Hepatocyte (in vitro differentiated cells): ENCODE measurements at regions not wholly inside any gene's neighbourhood (a gene's known extent, or its start where the extent isn't known, plus 50 kb on each side); places are given as distances from the start of the nearest gene placed in this dataset.

Experiments used
- DNase-seq: peaks from one replicate; pipeline ENCODE4 v3.0.0-alpha.2; 2016; ENCODE audit warnings: low spot score
- H2AFZ ChIP-seq: fragments of 200-600 bp; sonication (generic); 2 replicates; pipeline ENCODE4 v1.6.0; 2016; ENCODE audit warnings: antibody characterized with exemption, mild to moderate bottlenecking
- H3K27ac ChIP-seq: fragments of 200-600 bp; sonication (generic); 2 replicates; pipeline ENCODE4 v1.5.1; 2016; ENCODE audit warnings: mild to moderate bottlenecking
- H3K27me3 ChIP-seq: fragments of 200-600 bp; sonication (generic); 2 replicates; pipeline ENCODE4 v1.6.1; 2016
- H3K36me3 ChIP-seq: fragments of 200-600 bp; sonication (generic); replicated peaks from 2 replicates; pipeline ENCODE4 v1.5.1; 2016; ENCODE audit warnings: low read depth; ENCODE audit not compliant: insufficient read depth
- H3K4me1 ChIP-seq: fragments of 200-600 bp; sonication (generic); 2 replicates; pipeline ENCODE4 v1.5.1; 2016; ENCODE audit warnings: mild to moderate bottlenecking, moderate library complexity; ENCODE audit not compliant: insufficient read depth
- H3K4me2 ChIP-seq: fragments of 200-600 bp; sonication (generic); 2 replicates; pipeline ENCODE4 v1.6.0; 2016
- H3K4me3 ChIP-seq: fragments of 200-600 bp; sonication (generic); 2 replicates; pipeline ENCODE4 v1.5.1; 2016; ENCODE audit warnings: mild to moderate bottlenecking
- H3K79me2 ChIP-seq: fragments of 200-600 bp; sonication (generic); 2 replicates; pipeline ENCODE4 v1.6.0; 2017; ENCODE audit warnings: mild to moderate bottlenecking
- H3K9me2 ChIP-seq: fragments of 200-600 bp; sonication (generic); replicated peaks from 2 replicates; pipeline ENCODE4 v1.6.0; 2017; ENCODE audit warnings: mild to moderate bottlenecking; ENCODE audit not compliant: insufficient read depth
- H3K9me3 ChIP-seq: fragments of 200-600 bp; sonication (generic); 2 replicates; pipeline ENCODE4 v1.5.1; 2016; ENCODE audit warnings: low read depth, mild to moderate bottlenecking
- H4K20me1 ChIP-seq: fragments of 200-600 bp; sonication (generic); 2 replicates; pipeline ENCODE4 v1.6.0; 2016; ENCODE audit warnings: mild to moderate bottlenecking; ENCODE audit not compliant: insufficient read depth, poor library complexity, severe bottlenecking
- EZH2 ChIP-seq: fragments of 200-600 bp; sonication (generic); IDR thresholded peaks from 2 replicates; pipeline ENCODE4 v1.6.1; 2016; ENCODE audit warnings: antibody characterized with exemption, mild to moderate bottlenecking, borderline replicate concordance
- EZH2phosphoT487 ChIP-seq: fragments of 200-600 bp; sonication (generic); IDR thresholded peaks from one replicate; pipeline ENCODE4 v1.6.1; 2018; ENCODE audit warnings: antibody characterized with exemption, mild to moderate bottlenecking, low read depth, moderate library complexity; ENCODE audit not compliant: unreplicated experiment, severe bottlenecking
- WGBS: methylation state at CpG from one replicate; pipeline ENCODE4 v1.1.6; 2016; ENCODE audit warnings: low lambda C conversion rate; ENCODE audit errors: missing lambda C conversion rate; 5-methylcytosine and 5-hydroxymethylcytosine counted together
- TF ChIP-seq, protein P1 (sequence below): fragments of 200-600 bp; sonication (generic); IDR thresholded peaks from 2 replicates; pipeline ENCODE4 v1.5.1; 2016; ENCODE audit warnings: antibody characterized with exemption, mild to moderate bottlenecking; ENCODE audit not compliant: poor library complexity

DNA sequence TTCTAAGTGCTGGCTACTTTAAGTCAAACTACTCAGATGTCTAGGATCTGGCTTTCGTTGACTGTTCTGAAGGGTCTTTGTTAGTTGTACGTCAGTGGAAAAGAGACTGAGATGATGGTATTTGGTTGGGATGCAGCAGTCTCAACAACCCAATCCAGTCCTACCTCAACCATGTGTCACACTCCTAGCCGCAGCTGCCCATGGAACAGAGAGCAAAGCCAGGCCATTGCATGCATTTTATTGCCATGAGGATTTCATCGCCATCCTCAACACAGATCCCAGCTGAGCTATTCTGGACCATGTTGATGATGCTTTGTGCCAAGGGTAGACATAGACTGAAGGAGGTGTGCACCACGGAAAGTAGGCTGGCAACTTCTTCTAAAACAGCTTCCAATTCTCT is 97.3 kb upstream of the STK39 start:
- no peak overlapping the region for H2AFZ ChIP-seq
- 89% methylated on average over 5 of the region's 5 CpGs for WGBS
- no peaks in the 10 kb centered on the region for H3K36me3 ChIP-seq
- H3K9me3 ChIP-seq: no peaks in the 10 kb centered on the region
- no peak for DNase-seq
- no peak overlapping the region for H3K27ac ChIP-seq
- H3K4me1 ChIP-seq: peaks cover 18% of the 10 kb centered on the region
- no peaks in the 10 kb centered on the region for H4K20me1 ChIP-seq
- no peaks in the 10 kb centered on the region for H3K9me2 ChIP-seq
- no peak overlapping the region for H3K4me2 ChIP-seq
- no peak overlapping the region for H3K4me3 ChIP-seq
- H3K79me2 ChIP-seq: no peaks in the 10 kb centered on the region
- H3K27me3 ChIP-seq: no peaks in the 10 kb centered on the region
- TF ChIP-seq EZH2phosphoT487 (no peak), EZH2 (no peak)
- TF ChIP-seq, protein P1, sequence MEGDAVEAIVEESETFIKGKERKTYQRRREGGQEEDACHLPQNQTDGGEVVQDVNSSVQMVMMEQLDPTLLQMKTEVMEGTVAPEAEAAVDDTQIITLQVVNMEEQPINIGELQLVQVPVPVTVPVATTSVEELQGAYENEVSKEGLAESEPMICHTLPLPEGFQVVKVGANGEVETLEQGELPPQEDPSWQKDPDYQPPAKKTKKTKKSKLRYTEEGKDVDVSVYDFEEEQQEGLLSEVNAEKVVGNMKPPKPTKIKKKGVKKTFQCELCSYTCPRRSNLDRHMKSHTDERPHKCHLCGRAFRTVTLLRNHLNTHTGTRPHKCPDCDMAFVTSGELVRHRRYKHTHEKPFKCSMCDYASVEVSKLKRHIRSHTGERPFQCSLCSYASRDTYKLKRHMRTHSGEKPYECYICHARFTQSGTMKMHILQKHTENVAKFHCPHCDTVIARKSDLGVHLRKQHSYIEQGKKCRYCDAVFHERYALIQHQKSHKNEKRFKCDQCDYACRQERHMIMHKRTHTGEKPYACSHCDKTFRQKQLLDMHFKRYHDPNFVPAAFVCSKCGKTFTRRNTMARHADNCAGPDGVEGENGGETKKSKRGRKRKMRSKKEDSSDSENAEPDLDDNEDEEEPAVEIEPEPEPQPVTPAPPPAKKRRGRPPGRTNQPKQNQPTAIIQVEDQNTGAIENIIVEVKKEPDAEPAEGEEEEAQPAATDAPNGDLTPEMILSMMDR: no peak

DNA sequence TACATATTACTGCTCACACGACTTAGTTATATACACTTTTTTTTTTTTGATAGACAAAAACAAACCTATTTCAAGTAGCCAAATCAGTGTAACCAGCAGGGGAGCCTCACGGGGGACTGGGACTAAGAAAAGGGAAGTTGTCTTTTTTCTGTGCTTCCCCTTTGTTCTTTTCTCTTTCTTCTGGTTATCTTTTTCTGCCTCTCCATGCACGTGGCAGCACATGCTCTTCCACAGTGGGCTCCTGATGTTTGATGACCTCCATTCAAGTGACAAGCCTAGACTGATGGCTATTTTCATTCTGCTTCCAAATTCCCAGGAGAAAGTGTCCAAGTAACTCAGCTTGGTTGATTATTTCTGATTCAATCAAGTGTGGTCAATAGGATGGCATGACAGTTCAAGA is 98.2 kb upstream of the STK39 start:
- no peaks in the 10 kb centered on the region for H3K9me2 ChIP-seq
- TF ChIP-seq, protein P1: no peak
- TF ChIP-seq EZH2 (no peak), EZH2phosphoT487 (no peak)
- H3K79me2 ChIP-seq: no peaks in the 10 kb centered on the region
- H3K4me1 ChIP-seq: peaks cover 20% of the 10 kb centered on the region
- no peak overlapping the region for H3K27ac ChIP-seq
- WGBS: 77% methylated on average over 3 of the region's 3 CpGs
- no peak overlapping the region for H3K4me2 ChIP-seq
- no peak overlapping the region for H2AFZ ChIP-seq
- H3K27me3 ChIP-seq: no peaks in the 10 kb centered on the region
- no peak overlapping the region for H3K4me3 ChIP-seq
- DNase-seq: no peak
- H4K20me1 ChIP-seq: no peaks in the 10 kb centered on the region
- no peaks in the 10 kb centered on the region for H3K9me3 ChIP-seq
- no peaks in the 10 kb centered on the region for H3K36me3 ChIP-seq

DNA sequence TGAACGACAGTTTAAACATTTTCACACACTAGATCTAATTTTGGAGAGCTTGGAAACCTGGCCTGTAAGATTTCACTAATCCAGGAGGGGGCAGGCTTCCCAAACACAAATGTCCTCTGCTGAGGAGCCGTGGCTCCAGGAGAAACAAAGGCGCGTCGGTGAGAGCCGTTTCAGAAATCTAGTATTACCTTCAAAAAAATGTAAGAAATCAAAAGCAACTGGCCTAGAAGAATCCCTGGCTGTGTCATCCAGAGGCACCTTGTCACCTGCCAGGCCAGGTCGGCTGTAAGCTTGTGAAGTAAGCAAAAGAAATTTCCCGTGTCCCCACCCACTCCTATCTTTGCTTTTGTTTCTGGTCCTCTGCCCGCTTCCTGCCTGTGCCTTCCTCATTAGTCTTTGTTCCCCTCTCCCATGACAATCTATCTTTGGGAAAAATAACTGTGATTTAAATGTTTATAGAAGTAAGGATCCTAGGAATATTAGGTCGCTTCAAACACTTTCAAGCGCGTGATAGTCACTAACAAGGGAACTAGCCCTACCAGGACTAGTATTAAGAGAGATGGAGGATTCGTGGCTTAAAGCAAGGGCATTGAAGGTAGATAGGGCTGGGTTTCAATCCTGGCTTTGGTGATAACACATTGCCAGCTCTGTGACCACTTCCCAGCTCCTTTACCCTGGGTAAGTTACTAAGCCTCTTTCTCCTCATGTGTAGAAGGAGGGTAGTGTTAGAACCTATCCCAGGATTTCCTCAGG is 99.5 kb upstream of the STK39 start:
- Histone ChIP-seq H3K27me3 (no peaks in the 10 kb centered on the region), H2AFZ (peak overlapping the region; percentile 64), H3K9me2 (no peaks in the 10 kb centered on the region), H3K79me2 (no peaks in the 10 kb centered on the region), H3K9me3 (no peaks in the 10 kb centered on the region), H3K4me2 (peak overlapping the region; percentile 76), H3K4me1 (peaks cover 23% of the 10 kb centered on the region), H4K20me1 (no peaks in the 10 kb centered on the region), H3K4me3 (peak overlapping the region; percentile 21), H3K27ac (peak overlapping the region; percentile 70), H3K36me3 (no peaks in the 10 kb centered on the region)
- WGBS: 18% methylated on average over 13 of the region's 13 CpGs
- DNase-seq: peak; percentile 84
- no peak for TF ChIP-seq EZH2phosphoT487
- no peak for TF ChIP-seq EZH2
- TF ChIP-seq, protein P1: peak; percentile 88

DNA sequence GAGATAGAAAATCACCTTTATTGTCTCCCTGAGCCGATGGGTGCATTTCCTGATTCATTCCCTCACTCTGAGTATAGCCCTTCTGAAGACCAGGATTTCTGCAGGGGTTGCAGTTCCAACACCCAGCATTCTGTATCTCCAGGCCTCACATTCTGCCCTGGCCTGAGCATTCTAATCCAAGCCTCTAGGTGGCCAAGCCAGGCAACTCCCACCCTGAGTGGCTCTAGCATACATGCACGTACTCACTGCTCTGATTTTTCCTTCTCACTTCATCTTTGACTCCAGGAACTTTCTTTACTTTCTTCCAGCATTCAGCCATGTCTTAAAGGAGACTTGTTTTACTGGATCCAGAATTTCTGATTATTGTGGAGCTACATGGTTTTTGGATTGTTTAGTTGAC is 100.7 kb upstream of the STK39 start:
- DNase-seq: peak; percentile 67
- Histone ChIP-seq H3K4me1 (peaks cover 23% of the 10 kb centered on the region), H3K79me2 (no peaks in the 10 kb centered on the region), H3K27ac (no peak overlapping the region), H3K9me3 (no peaks in the 10 kb centered on the region), H3K27me3 (no peaks in the 10 kb centered on the region), H3K4me3 (no peak overlapping the region), H4K20me1 (no peaks in the 10 kb centered on the region), H3K36me3 (no peaks in the 10 kb centered on the region), H2AFZ (no peak overlapping the region), H3K4me2 (peak overlapping the region; percentile 76), H3K9me2 (no peaks in the 10 kb centered on the region)
- WGBS: 44% methylated on average over 2 of the region's 2 CpGs
- TF ChIP-seq EZH2phosphoT487 (no peak), EZH2 (no peak)
- TF ChIP-seq, protein P1: peak; percentile 43
